ENCODE measurements at regions not wholly inside any gene's neighbourhood (a gene's known extent, or its start where the extent isn't known, plus 50 kb on each side); places are given as distances from the start of the nearest gene placed in this dataset.

DNA sequence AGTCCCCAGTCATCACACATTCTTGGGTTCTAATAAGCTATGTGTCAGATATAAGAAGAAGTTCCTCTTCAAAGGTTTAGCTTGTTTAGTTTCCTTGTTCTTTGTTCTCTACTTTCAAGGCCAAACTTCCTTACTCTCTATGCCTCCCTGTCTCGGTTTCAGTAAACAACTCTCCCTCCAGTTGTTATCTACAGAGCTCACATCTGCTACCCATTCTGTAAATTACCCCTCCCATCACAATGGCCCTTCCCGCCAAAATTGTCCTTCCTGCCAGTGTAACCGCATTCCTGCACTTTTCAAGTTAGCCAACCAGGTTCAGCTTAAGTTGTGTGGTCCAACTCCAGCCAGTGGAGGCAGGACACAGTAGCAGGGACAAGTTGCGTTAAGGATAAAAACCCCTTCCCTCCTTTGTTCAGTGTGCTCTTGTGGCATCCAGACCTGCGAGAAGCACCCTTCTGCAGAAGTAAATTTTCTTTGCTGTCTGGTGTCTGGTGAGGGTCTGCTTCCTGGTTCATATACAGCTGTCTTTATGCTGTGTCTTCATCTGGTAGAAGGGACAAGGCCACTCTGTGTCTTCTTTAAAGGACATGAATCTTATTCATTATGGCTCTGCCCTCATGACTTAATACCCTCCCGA, 342.1 kb upstream of the GRM7 start:
- TF ChIP-seq, protein P1, sequence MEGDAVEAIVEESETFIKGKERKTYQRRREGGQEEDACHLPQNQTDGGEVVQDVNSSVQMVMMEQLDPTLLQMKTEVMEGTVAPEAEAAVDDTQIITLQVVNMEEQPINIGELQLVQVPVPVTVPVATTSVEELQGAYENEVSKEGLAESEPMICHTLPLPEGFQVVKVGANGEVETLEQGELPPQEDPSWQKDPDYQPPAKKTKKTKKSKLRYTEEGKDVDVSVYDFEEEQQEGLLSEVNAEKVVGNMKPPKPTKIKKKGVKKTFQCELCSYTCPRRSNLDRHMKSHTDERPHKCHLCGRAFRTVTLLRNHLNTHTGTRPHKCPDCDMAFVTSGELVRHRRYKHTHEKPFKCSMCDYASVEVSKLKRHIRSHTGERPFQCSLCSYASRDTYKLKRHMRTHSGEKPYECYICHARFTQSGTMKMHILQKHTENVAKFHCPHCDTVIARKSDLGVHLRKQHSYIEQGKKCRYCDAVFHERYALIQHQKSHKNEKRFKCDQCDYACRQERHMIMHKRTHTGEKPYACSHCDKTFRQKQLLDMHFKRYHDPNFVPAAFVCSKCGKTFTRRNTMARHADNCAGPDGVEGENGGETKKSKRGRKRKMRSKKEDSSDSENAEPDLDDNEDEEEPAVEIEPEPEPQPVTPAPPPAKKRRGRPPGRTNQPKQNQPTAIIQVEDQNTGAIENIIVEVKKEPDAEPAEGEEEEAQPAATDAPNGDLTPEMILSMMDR (conservative IDR thresholded peaks at IDR 0.05) = no peak
- TF ChIP-seq ZFX (IDR thresholded peaks at IDR 0.05) = no peak
